Medulla oblongata (tissue), 1 donor: ENCODE measurements at regions not wholly inside any gene's neighbourhood (a gene's known extent, or its start where the extent isn't known, plus 50 kb on each side); places are given as distances from the start of the nearest gene placed in this dataset.
A peak's percentile ranks its signal among the peaks of the same experiment; 100 is the strongest.

Source experiments
- DNase-seq: peaks from one replicate; pipeline ENCODE4 v3.0.0-alpha.2; 2015; ENCODE audit errors: extremely low spot score

DNA sequence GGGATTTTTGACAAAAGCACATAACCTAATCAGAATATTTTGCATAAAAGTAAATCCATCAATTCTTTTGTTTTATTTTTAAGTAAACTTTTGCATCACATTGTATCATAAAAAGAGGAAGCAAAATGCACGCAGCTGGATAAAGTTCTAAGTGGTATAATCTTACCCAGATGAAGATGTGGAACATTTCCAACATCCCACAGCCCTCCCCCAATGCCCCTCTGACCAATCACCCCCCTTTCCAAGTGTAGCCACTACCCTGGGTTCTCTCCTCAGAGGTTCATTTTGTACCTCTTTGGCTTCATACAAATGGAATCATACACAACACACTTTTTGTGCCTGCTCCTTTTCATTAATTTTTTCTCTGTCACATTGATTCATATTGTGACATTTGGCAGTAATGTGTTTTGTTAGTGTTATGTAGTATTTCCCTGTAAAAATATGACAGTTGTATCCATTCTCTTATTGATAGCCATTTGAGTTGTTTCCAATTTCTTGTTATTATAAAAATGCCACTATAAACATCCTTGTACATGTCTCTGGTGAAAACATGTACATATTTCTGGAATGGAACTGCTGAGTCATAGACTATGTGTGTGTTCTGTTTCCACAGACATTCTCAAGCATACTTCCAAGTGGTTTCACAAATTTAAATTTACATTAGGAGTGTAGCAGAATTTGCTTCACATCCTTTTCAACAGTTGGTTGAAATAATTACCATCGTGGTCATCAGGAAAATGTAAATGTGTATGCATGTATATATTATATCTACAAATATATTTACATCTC is 92.9 kb upstream of the SYNDIG1 start:
- DNase-seq, result no peak

GRCh38 chr20:24373372-24373771 is 96.1 kb upstream of the SYNDIG1 start:
- DNase-seq, result no peak

- DNase-seq, result no peak
These were observed 98.3 kb upstream of the SYNDIG1 start for GRCh38 chr20:24370911-24371695.

DNA sequence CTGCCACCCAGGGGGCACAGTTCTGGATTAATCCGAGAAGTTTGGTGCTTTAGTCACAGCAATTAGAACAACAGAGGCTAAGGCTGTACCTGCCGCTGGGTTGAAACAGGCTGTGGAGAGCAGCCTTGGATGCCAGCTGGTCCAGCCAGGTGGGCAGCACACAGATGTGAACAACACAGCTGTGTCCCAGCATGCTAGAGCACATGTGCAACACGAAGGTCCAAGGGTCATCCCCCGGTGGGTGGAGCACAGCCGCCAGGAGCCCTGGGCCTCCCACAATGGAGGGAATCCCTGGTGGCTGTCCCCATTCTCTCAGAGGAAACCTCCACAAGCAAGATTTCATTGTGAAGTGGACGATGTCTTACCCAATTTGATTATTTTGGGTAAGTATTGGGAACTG is 99.2 kb upstream of the SYNDIG1 start:
- DNase-seq, result no peak

GRCh38 chr20:24368253-24368652 is 101.2 kb upstream of the SYNDIG1 start:
- no peak for DNase-seq

DNA sequence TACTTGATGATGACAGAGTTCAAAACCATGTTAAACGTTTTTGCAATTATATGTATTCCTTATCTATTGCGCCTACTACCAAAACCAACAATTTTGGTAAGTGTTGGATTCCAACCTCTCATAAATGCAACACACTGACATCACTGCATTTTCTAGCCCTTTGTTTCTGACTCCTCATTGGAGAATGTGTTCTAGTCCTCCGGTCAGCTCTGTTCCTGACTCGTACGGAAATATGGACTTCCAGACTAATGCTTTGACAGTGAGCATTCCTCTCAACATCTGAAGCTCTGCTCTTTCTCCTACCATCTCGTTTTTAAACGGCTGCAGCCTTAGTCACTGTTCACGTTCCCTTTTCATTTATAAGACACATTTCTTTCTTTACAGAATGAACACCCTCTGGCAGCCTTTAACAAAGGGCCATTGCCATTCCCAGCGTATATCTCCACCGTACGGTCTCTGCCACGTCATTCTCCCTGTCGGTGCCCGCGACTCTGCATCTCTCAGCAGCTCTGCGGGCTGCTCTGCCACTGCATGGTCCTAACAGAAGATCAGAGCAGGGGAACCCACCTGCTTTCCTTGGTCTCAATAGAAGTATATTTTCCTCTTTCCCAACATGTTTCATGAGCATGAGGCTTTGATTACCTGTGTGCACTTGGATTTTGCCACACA is 103.0 kb upstream of the SYNDIG1 start:
- DNase-seq, result peak; percentile 45

- DNase-seq, result no peak
These were observed 103.8 kb upstream of the SYNDIG1 start for GRCh38 chr20:24365670-24366069.

DNA sequence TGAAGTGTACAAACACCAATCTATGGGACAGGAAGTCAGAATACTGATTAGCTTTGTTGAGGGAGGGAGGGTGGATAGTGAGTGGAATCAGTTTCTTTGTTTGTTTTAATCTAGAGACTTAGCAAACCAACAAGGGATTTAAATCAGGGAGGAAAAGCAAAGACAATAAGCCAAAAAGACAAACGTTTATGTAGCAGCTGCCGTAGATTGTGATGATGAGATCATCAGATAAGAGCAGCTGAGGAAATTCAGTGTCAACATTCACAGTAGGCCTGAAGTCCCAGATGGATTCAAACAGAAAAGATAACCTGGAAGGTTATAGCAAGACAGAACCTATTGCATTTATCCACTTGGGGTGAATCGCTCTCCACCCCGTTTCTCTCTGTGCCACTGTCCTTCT is 104.9 kb upstream of the SYNDIG1 start:
- DNase-seq, result no peak

- DNase-seq, result no peak
These were observed 106.4 kb upstream of the SYNDIG1 start for GRCh38 chr20:24363031-24363430.

DNA sequence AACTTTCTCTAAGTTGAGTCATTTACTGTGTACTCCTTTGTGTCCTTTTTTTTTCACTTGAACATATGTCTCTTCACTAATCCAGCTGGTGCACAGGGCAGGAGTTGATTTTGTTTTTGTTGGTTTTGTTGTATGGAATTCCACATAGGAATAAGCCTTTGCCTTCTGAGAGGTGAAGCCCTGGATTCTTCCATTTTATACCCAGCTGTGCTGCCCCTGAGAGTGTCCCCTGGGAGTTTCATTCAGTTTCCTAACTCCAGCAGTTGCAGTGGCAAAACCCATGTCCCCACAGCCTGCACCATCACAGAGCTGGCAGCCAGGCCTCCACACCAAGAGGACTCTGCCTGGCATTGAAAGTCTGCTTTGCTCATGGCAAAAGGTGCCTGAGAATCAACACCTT is 107.3 kb upstream of the SYNDIG1 start:
- no peak for DNase-seq

GRCh38 chr20:24361541-24361940 is 107.9 kb upstream of the SYNDIG1 start:
- no peak for DNase-seq

DNA sequence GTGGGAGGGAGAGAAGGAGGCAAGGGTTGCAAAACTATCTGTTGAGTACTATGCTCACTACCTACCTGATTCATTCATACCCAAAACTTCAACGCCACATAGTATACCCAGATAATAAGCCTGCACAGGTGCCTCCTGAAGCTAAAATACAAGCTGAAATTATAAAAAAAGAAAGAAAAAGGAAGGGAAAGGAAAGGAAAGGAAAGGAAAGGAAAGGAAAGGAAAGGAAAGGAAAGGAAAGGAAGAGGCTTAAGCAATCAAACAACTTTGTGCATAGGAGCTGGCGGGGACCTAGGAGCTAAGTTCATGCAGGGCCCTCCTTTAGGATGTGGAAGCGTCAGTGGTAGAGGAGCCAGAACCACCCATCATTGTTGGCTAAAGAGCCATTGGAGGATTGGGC is 108.9 kb upstream of the SYNDIG1 start:
- DNase-seq, result no peak

GRCh38 chr20:24359321-24360027 is 110.0 kb upstream of the SYNDIG1 start:
- no peak for DNase-seq

DNA sequence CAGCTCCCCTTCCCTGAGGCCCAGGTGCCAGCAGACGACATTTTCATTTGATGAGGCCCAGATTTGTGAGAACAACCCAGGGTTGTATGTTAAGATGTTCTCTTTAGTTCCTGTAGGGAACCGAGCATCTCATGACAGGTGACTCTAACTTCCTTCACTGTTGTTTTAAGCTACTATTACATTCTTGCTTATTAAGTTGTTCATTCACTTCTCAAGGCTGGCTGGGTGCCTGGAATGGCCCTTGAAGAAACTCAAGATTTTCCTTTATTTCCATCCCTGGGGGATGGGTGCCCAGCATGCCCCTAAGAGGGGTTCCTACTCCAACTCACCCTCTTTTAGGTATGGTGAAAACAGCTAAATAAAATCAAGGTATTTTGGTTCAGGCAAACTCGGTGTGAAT is 111.5 kb upstream of the SYNDIG1 start:
- no peak for DNase-seq

DNA sequence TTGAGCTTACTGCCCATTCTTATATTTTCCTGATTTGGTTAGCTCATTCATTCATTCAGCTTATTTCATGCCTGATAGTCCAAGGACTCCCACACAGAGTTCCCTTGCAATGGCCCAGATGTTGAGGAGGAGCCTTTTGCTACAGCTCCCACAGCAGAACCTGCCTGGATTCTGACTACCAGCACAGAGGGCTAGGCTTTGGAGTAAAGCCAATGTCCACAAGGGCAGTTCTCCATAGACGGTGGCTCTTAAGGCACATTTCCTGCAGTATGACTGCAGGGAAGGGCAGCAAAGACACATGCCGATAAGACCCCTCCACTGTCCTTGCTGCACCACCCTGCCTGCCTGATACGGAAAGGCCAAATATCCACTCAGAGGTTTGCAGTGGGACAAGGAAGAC is 112.3 kb upstream of the SYNDIG1 start:
- no peak for DNase-seq

- peak; percentile 39 for DNase-seq
These were observed 116.2 kb upstream of the SYNDIG1 start for GRCh38 chr20:24353135-24353690.

- DNase-seq, result no peak
These were observed 118.5 kb upstream of the SYNDIG1 start for GRCh38 chr20:24350923-24351368.

GRCh38 chr20:24341781-24342180 is 127.6 kb upstream of the SYNDIG1 start:
- no peak for DNase-seq

GRCh38 chr20:24340933-24341332 is 128.5 kb upstream of the SYNDIG1 start:
- DNase-seq, result no peak

GRCh38 chr20:24339210-24339641 is 130.2 kb upstream of the SYNDIG1 start:
- no peak for DNase-seq

DNA sequence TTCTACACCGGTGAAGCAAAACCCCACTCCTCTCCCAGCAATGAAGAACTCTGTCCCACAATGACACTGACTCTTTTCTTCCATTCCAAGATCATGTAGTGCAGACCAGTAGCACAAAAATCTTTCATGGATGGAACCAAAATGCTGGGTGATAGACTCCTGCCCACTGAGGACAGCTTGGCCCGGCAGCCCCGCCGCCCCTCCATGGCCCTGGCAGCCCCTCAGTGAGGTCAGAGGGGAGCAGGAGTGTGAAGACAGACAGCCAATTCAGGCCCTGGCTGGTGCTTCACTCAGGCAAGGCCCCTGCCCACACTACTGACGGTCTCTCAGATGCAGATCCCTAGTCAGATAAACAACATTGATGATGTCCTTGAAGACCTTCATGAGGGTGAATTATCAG is 131.9 kb upstream of the SYNDIG1 start:
- DNase-seq, result no peak

GRCh38 chr20:24337069-24337468 is 132.4 kb upstream of the SYNDIG1 start:
- no peak for DNase-seq
